Fibroblast of peridontal ligament (primary cell): ENCODE measurements at regions not wholly inside any gene's neighbourhood (a gene's known extent, or its start where the extent isn't known, plus 50 kb on each side); places are given as distances from the start of the nearest gene placed in this dataset.
"Not testable (repeated sequence)": the region's sequence is repeated elsewhere in the genome, so short reads cannot be mapped to it uniquely, and the experiment has no call there.

Experiments used
- DNase-seq: peaks from one replicate; pipeline ENCODE4 v3.0.0-alpha.2; 2010; ENCODE audit errors: extremely low read depth

GRCh38 chr9:117938896-117939295 lies 234.7 kb downstream of the TLR4 start:
- no peak for DNase-seq

GRCh38 chr9:117944750-117945149 lies 240.5 kb downstream of the TLR4 start:
- not testable (repeated sequence) for DNase-seq

GRCh38 chr9:117945286-117945685 lies 241.1 kb downstream of the TLR4 start:
- DNase-seq, result no peak

- no peak for DNase-seq
These were observed 246.9 kb downstream of the TLR4 start for GRCh38 chr9:117951127-117951526.

- DNase-seq, result no peak
These were observed 248.4 kb downstream of the TLR4 start for GRCh38 chr9:117952581-117952980.

- no peak for DNase-seq
These were observed 253.1 kb downstream of the TLR4 start for GRCh38 chr9:117957267-117957666.

- no peak for DNase-seq
These were observed 254.5 kb downstream of the TLR4 start for GRCh38 chr9:117958726-117959125.

GRCh38 chr9:117963493-117964090 lies 259.4 kb downstream of the TLR4 start:
- DNase-seq, result no peak

GRCh38 chr9:117970276-117971050 lies 266.3 kb downstream of the TLR4 start:
- DNase-seq, result no peak

- DNase-seq, result no peak
These were observed 269.9 kb downstream of the TLR4 start for GRCh38 chr9:117974108-117974507.

GRCh38 chr9:117979914-117980313 lies 275.7 kb downstream of the TLR4 start:
- no peak for DNase-seq

- DNase-seq, result no peak
These were observed 283.7 kb downstream of the TLR4 start for GRCh38 chr9:117987945-117988344.

- no peak for DNase-seq
These were observed 287.8 kb downstream of the TLR4 start for GRCh38 chr9:117992006-117992405.

GRCh38 chr9:118000581-118000980 lies 296.4 kb downstream of the TLR4 start:
- no peak for DNase-seq

GRCh38 chr9:118003240-118003639 lies 299.0 kb downstream of the TLR4 start:
- no peak for DNase-seq

- DNase-seq, result no peak
These were observed 304.0 kb downstream of the TLR4 start for GRCh38 chr9:118008246-118008645.

- DNase-seq, result no peak
These were observed 305.4 kb downstream of the TLR4 start for GRCh38 chr9:118009614-118010013.

GRCh38 chr9:118017607-118018122 lies 313.5 kb downstream of the TLR4 start:
- DNase-seq, result no peak

- no peak for DNase-seq
These were observed 319.4 kb downstream of the TLR4 start for GRCh38 chr9:118023644-118024043.

- DNase-seq, result no peak
These were observed 324.0 kb downstream of the TLR4 start for GRCh38 chr9:118028225-118028624.

- no peak for DNase-seq
These were observed 325.2 kb downstream of the TLR4 start for GRCh38 chr9:118029425-118029824.

- DNase-seq, result no peak
These were observed 330.5 kb downstream of the TLR4 start for GRCh38 chr9:118034701-118035100.

- DNase-seq, result no peak
These were observed 334.5 kb downstream of the TLR4 start for GRCh38 chr9:118038713-118039112.
